ENCODE measurements at regions not wholly inside any gene's neighbourhood (a gene's known extent, or its start where the extent isn't known, plus 50 kb on each side); places are given as distances from the start of the nearest gene placed in this dataset.

GRCh38 chr1:221308534-221309511 is 429.6 kb downstream of the HLX start:
- no peak for TF ChIP-seq GATA2 (IDR thresholded peaks at IDR 0.05; ENCODE audit: low read depth, low read length)
- no peak for TF ChIP-seq GATA3 (IDR thresholded peaks at IDR 0.05; ENCODE audit: low read depth, low read length)

Measured in SH-SY5Y (cell line).